Keratinocyte (primary cell): ENCODE measurements at regions not wholly inside any gene's neighbourhood (a gene's known extent, or its start where the extent isn't known, plus 50 kb on each side); places are given as distances from the start of the nearest gene placed in this dataset.

ENCODE experiments used
- DNase-seq: peaks from one replicate; pipeline ENCODE4 v3.0.0-alpha.2; 2011; ENCODE audit warnings: low read depth, missing footprints, low spot score
- FAIRE-seq: peaks from 2 replicates; lab custom pipeline; 2011; peaks lifted over from hg19 to GRCh38; lab: Jason Lieb, UNC
- H2AFZ ChIP-seq: 2 replicates; pipeline ENCODE4 v1.6.0; 2012; ENCODE audit warnings: low read length, control low read depth, inconsistent platforms; ENCODE audit not compliant: control insufficient read depth
- H3K27ac ChIP-seq: 2 replicates; pipeline ENCODE4 v1.5.1; 2011; ENCODE audit warnings: low read length; ENCODE audit not compliant: control insufficient read depth, insufficient read depth
- H3K27me3 ChIP-seq: 3 replicates; pipeline ENCODE4 v1.6.0; 2011; ENCODE audit warnings: low read length; ENCODE audit not compliant: control insufficient read depth, insufficient read depth; ENCODE audit errors: extremely low read depth
- H3K36me3 ChIP-seq, 2 experiments: 2 replicates in 1 of 2; 3 replicates in 1 of 2; pipeline ENCODE4 v1.5.1; 2011; ENCODE audit warnings: low read length in 2 of 2, mild to moderate bottlenecking in 1 of 2; ENCODE audit not compliant: control insufficient read depth in 2 of 2, insufficient read depth in 2 of 2; ENCODE audit errors: extremely low read depth in 1 of 2
- H3K4me1 ChIP-seq: 3 replicates; pipeline ENCODE4 v1.5.1; 2011; ENCODE audit warnings: low read length; ENCODE audit not compliant: control insufficient read depth, insufficient read depth; ENCODE audit errors: extremely low read depth
- H3K4me2 ChIP-seq: 3 replicates; pipeline ENCODE4 v1.6.0; 2011; ENCODE audit warnings: low read depth, low read length; ENCODE audit not compliant: control insufficient read depth, insufficient read depth; ENCODE audit errors: extremely low read depth
- H3K4me3 ChIP-seq, 3 experiments: fragments of 200-600 bp in 1 of 3; sonication (generic) in 1 of 3; 2 replicates in 2 of 3; 3 replicates in 1 of 3; pipeline ENCODE4 v1.5.1; 2011 to 2016; ENCODE audit warnings: low read length in 3 of 3, mild to moderate bottlenecking in 3 of 3, control low read depth in 2 of 3, inconsistent platforms in 1 of 3, low read depth in 1 of 3, mixed read lengths in 1 of 3, mixed run types in 1 of 3, moderate library complexity in 1 of 3; ENCODE audit not compliant: control insufficient read depth in 2 of 3, insufficient read depth in 2 of 3; ENCODE audit errors: extremely low read depth in 1 of 3
- H3K79me2 ChIP-seq: 2 replicates; pipeline ENCODE4 v1.6.0; 2012; ENCODE audit warnings: low read length; ENCODE audit not compliant: control insufficient read depth, insufficient read depth
- H3K9ac ChIP-seq: 3 replicates; pipeline ENCODE4 v1.6.0; 2011; ENCODE audit warnings: low read length; ENCODE audit not compliant: control insufficient read depth, insufficient read depth; ENCODE audit errors: extremely low read depth
- H3K9me1 ChIP-seq: 3 replicates; pipeline ENCODE4 v1.6.0; 2011; ENCODE audit warnings: low read length; ENCODE audit not compliant: control insufficient read depth, insufficient read depth; ENCODE audit errors: extremely low read depth
- H3K9me3 ChIP-seq: 2 replicates; pipeline ENCODE4 v1.5.1; 2012; ENCODE audit warnings: low read depth, low read length; ENCODE audit not compliant: control insufficient read depth
- H4K20me1 ChIP-seq: 3 replicates; pipeline ENCODE4 v1.6.0; 2011; ENCODE audit warnings: low read length; ENCODE audit not compliant: control insufficient read depth, insufficient read depth; ENCODE audit errors: extremely low read depth
- CTCF ChIP-seq, 3 experiments: IDR thresholded peaks in 1 of 3; conservative IDR thresholded peaks in 1 of 3; optimal IDR thresholded peaks in 1 of 3; 2 replicates in 2 of 3; 3 replicates in 1 of 3; pipeline versions ENCODE3 to v1.5.1; 2011; ENCODE audit warnings: low read length in 3 of 3, mild to moderate bottlenecking in 3 of 3, moderate library complexity in 2 of 3, control low read depth in 1 of 3, inconsistent platforms in 1 of 3; ENCODE audit not compliant: insufficient read depth in 2 of 3; ENCODE audit errors: extremely low read depth in 1 of 3
- EZH2 ChIP-seq: IDR thresholded peaks from one replicate; pipeline ENCODE4 v1.6.1; 2012; ENCODE audit warnings: inconsistent platforms, mild to moderate bottlenecking, low read length, moderate library complexity
- dilution Hi-C: fragments of 300-500 bp; cut with MboI; formaldehyde crosslinking; loops from one replicate; pipeline ENCODE4 v1.7.0; 2020; ENCODE audit warnings: low sequenced_read_pairs; ENCODE audit not compliant: extremely low pct_ligation_motif_present

GRCh38 chr2:236991874-236992273 lies 93.8 kb upstream of the COPS8 start:
- Histone ChIP-seq H3K36me3 (no peaks in the 10 kb centered on the region), H3K9me1 (no peaks in the 10 kb centered on the region), H3K27me3 (peaks cover under 1% of the 10 kb centered on the region), H3K4me3 (no peak overlapping the region), H3K4me1 (no peaks in the 10 kb centered on the region), H4K20me1 (no peaks in the 10 kb centered on the region), H3K27ac (no peak overlapping the region), H3K79me2 (no peaks in the 10 kb centered on the region), H3K9ac (no peak overlapping the region), H3K4me2 (no peak overlapping the region), H2AFZ (no peak overlapping the region), H3K9me3 (no peaks in the 10 kb centered on the region)
- TF ChIP-seq CTCF (optimal IDR thresholded peaks at IDR 0.05 in 1 of 3, IDR thresholded peaks at IDR 0.05 in 1 of 3, conservative IDR thresholded peaks at IDR 0.05 in 1 of 3; ENCODE audit: extremely low read depth in 1 of 3, insufficient read depth in 2 of 3, low read length in 3 of 3) (no peak), EZH2 (no peak)
- FAIRE-seq (no peak), DNase-seq (no peak)
- dilution Hi-C loops = no loop called here

DNA sequence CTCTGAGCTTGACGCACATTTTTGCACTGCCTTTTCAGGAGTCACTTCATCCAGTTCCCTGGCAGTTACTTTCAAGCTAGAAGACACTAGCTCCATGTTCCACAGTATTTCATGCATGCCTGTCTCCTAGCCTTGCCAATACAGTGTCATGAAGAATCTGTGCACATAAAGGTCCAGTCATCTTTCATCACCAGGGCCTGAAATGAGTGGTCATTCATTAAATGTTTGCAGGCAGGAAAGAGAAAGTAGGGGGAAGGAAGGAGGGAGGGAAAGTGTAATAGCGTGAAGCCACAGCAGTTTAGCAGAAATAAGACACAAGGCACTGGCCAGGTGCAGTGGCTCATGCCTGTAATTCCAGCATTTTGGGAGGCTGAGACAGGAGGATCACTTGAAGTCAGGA lies 92.4 kb upstream of the COPS8 start:
- no peaks in the 10 kb centered on the region for H3K4me1 ChIP-seq
- no peak overlapping the region for H3K9ac ChIP-seq
- no peaks in the 10 kb centered on the region for H3K9me3 ChIP-seq
- H3K4me2 ChIP-seq = no peak overlapping the region
- TF ChIP-seq CTCF (optimal IDR thresholded peaks at IDR 0.05 in 1 of 3, IDR thresholded peaks at IDR 0.05 in 1 of 3, conservative IDR thresholded peaks at IDR 0.05 in 1 of 3; ENCODE audit: extremely low read depth in 1 of 3, insufficient read depth in 2 of 3, low read length in 3 of 3) (no peak), EZH2 (no peak)
- H3K79me2 ChIP-seq = no peaks in the 10 kb centered on the region
- H3K36me3 ChIP-seq = no peaks in the 10 kb centered on the region
- H4K20me1 ChIP-seq = no peaks in the 10 kb centered on the region
- dilution Hi-C loops = no loop called here
- no peak overlapping the region for H3K27ac ChIP-seq
- H2AFZ ChIP-seq = no peak overlapping the region
- no peaks in the 10 kb centered on the region for H3K9me1 ChIP-seq
- no peak for FAIRE-seq
- DNase-seq = no peak
- H3K4me3 ChIP-seq = no peak overlapping the region
- peaks cover 3% of the 10 kb centered on the region for H3K27me3 ChIP-seq
